NCI-H146 (cell line): ENCODE measurements at regions not wholly inside any gene's neighbourhood (a gene's known extent, or its start where the extent isn't known, plus 50 kb on each side); places are given as distances from the start of the nearest gene placed in this dataset.
"Not testable (repeated sequence)": the region's sequence is repeated elsewhere in the genome, so short reads cannot be mapped to it uniquely, and the experiment has no call there.

Experiments
- DNase-seq: peaks from one replicate; lab custom pipeline; 2025; lab: John Stamatoyannopoulos, UW

DNA sequence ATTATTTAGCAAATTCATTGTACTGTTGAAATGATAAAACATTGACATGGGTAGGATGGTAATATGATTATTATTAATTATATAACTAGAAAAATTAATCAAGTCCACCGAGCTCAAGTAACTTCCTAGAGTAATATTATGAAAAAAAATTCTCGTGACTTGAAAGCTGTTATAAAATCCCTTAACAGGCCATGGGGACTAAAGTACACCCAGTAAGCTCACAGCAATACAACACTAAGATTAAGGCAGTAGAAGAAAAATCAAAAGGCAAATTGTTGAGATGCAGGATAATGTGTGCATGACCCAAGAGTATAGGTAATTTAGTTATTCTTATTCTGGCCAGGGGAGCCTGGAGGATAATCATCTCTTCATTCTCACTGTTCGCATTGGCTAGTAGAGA lies 162.6 kb upstream of the LRIG3 start:
- DNase-seq, result no peak

GRCh38 chr12:59080101-59080500 lies 159.8 kb upstream of the LRIG3 start:
- DNase-seq, result no peak

DNA sequence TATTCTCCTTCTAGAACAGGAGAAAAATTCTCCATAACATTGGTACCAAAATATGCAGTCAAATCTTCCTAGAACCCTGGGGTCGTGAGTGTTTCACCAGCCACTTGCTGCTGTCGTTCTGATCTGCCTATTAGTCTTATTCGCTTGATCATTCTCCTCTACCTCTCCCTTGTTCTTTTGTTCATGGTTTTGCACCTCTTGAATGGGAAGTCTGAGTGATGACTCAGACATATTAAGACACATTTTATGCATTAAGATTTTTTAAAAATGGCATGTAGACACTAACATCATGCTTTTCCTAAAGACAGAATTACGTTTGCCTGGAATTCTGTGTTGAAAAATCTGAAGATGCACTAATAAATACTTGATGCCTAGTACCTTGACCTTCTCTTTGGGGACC lies 159.2 kb upstream of the LRIG3 start:
- no peak for DNase-seq

- no peak for DNase-seq
These were observed 158.7 kb upstream of the LRIG3 start for GRCh38 chr12:59079002-59079401.

GRCh38 chr12:59077575-59078426 lies 157.5 kb upstream of the LRIG3 start:
- DNase-seq, result no peak

DNA sequence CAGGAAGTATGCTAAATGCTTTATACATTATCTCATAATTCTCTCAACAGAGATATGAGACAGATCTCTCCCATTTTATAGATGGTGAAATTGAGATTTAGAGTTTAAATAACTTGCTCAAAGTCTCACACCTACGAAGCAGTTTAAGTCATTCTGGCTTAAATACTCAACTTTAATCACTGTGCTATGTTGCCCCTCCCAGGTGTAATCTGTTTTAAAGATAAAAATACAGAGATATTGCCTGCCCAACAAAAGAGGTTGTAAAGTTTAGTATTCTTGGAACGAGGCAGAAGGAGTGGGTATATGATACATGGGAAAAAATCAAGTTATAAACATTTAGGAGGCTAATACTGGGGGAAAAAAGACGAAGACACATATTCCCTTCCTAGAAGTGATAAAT lies 156.8 kb upstream of the LRIG3 start:
- no peak for DNase-seq

DNA sequence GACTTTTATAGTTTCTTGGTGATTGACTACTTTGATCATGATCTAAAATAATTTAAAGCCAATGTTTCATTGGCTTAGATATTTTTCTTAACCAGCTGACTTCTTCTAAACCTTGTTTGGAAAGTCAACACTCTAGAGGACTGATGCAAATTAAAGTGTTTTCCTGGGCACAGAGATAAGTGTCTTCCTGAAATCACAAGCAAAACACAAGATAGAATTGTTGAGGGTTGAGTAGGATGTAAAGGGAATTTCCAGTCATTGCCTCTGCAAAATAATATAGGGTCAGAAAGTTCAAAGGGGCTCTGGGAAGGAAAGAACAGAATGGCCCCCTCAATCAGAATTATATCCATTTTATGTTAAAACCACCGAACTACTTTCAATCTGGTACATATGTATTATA lies 156.3 kb upstream of the LRIG3 start:
- no peak for DNase-seq

- no peak for DNase-seq
These were observed 155.7 kb upstream of the LRIG3 start for GRCh38 chr12:59075968-59076490.

- DNase-seq, result no peak
These were observed 154.8 kb upstream of the LRIG3 start for GRCh38 chr12:59075141-59075540.

DNA sequence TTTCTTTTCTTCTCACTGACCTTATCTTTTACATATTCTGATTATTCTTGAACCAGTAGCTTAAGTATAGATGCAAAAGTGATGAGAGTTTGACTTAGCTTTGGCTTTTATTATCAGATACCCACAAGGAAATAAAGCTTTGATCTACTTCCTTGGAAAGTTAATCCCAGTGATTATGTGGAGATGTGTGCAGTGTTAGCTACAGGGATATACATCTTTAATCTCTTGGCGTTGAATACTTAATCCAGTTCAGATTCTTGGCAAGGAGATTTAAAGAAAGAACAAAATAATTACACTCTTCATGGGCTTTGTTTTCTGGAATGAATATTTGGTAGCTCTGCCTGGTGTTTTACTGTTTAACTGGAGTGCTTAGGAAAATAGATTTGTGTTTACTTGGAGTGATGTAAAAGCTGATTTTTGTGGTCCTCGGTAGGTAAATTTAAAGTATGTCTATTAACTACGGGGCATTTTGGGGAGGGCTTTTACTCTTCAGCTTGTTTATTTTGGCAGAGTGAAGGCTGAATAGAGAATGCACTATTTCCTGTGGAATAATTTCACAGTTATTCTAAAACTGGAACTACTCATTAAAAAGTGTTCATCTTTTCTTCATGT lies 150.1 kb upstream of the LRIG3 start:
- no peak for DNase-seq

GRCh38 chr12:59069516-59069915 lies 149.2 kb upstream of the LRIG3 start:
- DNase-seq, result no peak

DNA sequence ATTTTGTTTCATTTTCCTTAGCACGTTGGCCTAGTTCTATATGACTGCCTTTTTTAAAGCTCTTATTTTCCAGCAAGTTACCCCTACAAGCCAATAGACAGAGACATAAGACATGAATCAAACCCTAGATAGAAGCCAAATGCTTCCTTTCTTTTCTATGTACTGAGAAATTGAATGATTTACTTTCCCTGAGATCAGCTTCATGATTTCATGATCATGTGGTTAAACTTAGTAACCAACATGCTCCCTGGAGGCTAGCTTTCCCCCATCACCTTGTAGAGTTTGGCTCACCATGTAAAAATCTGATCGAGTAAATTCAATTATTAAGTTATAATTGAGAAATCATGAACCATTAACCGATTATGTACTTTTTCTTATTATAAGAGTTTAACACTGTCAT lies 148.1 kb upstream of the LRIG3 start:
- no peak for DNase-seq

DNA sequence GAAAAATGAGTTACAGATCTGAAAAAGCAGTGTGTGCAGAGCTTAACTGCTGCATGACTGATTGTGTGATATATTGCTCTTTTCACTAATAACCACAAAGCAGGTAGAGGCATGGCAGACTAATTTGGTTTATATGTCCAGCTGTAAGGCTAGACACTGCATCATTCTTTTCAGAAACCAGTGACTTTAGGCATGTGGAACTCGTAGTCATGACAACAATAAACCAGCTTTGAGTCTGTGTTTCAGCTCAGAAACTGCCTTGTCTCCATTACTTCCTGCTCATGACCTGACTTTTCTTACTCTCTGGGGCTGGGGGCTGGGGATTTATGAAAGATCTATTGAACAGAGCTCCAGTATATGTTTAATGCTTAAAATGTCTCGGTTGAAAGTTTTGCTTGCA lies 146.8 kb upstream of the LRIG3 start:
- peak; percentile 70 for DNase-seq

DNA sequence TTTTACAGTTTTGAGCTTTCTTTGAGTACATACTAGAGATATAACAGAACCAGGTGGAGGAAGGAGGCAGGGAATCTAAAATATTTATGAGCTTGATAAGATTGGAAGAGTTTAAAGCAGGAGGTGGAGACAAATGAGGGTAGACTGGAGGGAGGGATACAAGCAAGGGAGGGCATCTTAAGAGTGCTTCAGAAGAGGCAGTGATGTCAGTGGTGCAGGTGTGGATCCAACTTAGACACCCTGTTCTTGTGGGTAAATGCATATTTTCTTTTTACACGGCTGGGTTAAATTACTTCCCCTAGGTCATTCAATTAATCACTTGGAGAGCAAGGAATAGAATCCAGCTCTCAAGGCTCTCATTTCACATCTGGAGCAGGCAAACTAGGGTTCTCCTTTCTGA lies 146.1 kb upstream of the LRIG3 start:
- no peak for DNase-seq

GRCh38 chr12:59059088-59059935 lies 139.0 kb upstream of the LRIG3 start:
- DNase-seq, result no peak

- DNase-seq, result no peak
These were observed 136.7 kb upstream of the LRIG3 start for GRCh38 chr12:59056966-59057365.

DNA sequence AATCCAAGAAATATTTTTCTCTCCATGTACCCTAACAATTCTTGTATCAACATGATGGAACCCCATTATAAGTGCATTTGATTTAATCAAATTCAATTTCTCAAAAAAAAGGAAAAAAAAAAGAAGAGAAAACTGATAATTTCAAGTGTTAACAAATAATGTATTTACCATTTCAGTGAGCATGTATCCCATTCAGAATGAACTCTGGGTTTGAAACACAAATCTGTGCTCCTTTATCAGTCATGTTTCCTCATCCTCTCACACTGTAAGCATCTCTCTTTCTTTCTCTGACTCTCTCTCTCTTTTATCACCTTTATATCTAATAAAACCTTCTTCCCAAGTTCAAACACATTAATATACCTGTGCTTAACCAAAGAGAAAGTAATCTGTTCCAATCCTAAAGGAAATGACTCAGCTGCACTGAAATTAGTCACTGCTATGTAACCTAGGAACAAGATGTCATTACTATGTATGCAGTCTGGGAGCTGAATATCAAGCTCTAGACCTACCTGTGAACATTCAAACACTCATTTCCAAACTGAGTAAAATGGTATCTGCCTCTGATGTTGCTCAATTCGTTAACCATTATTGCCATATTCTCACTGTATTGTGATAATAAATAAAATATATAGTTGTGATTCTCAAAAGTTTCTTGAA lies 135.0 kb upstream of the LRIG3 start:
- peak; percentile 25 for DNase-seq

DNA sequence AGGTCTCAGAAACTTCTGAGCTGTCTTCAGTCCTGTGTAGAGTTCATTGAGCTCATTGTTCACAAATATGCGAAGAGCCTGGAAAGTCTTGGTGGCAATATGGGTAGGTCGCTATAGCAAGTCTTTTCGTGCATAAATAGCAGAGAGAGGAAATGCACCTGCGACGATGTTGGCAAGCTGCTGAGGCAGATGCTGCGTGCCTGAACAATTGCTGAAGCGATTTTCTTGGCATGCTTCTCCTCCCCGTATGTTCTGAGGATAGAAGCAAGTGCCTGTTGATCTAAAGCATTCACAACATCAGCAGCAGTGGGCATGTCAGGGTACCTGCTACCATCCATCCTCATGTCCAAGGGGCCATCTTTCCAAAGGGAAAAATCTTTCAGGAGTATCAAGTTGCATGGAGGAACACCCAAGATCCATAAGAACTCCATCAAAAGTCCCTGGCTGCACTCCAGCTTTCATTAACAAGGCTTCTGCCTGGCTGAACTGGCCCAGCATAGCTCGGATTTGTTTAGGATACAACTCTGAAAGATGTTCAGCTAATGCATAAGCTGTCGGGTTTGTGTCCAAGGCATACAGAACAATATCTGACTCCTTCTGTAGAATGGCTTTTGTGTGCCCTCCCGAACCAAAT lies 133.1 kb upstream of the LRIG3 start:
- not testable (repeated sequence) for DNase-seq

- DNase-seq, result no peak
These were observed 126.6 kb upstream of the LRIG3 start for GRCh38 chr12:59046763-59047534.

DNA sequence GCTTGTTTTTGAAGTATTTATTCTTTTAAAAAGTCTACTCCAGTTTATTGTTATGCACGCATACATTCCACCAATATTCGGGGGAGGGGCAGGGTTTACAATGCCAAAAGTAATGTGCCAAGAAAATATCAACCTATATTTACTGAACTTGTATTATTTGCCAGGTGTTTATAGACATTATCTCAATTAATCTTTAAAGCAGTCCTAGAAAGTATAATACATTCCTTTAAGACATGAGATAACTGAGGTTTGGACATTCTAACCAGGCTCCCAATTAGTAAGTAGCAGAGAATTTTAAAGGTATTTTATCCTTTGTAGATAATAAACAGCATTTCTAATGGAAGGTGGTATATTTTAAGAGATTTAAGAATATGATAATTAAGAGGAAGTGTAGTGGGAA lies 124.5 kb upstream of the LRIG3 start:
- no peak for DNase-seq
